ENCODE measurements at regions not wholly inside any gene's neighbourhood (a gene's known extent, or its start where the extent isn't known, plus 50 kb on each side); places are given as distances from the start of the nearest gene placed in this dataset.

GRCh38 chr16:66264311-66265047 lies 102.0 kb upstream of the CDH5 start:
- TF ChIP-seq CTCF (IDR thresholded peaks at IDR 0.05) (no peak), POLR2A (IDR thresholded peaks at IDR 0.05) (no peak)
